IPS-18a (cell line): ENCODE measurements at regions not wholly inside any gene's neighbourhood (a gene's known extent, or its start where the extent isn't known, plus 50 kb on each side); places are given as distances from the start of the nearest gene placed in this dataset.
"Not testable (repeated sequence)": the region's sequence is repeated elsewhere in the genome, so short reads cannot be mapped to it uniquely, and the experiment has no call there.

Source experiments
- H3K27ac ChIP-seq: one replicate; pipeline ENCODE4 v1.5.1; 2013; ENCODE audit warnings: low read length
- H3K27me3 ChIP-seq: one replicate; pipeline ENCODE4 v1.6.1; 2013; ENCODE audit warnings: mild to moderate bottlenecking, low read length; ENCODE audit not compliant: control insufficient read depth, insufficient read depth
- H3K36me3 ChIP-seq: one replicate; pipeline ENCODE4 v1.6.1; 2013; ENCODE audit warnings: low read depth, low read length; ENCODE audit not compliant: control insufficient read depth
- H3K4me1 ChIP-seq: one replicate; pipeline ENCODE4 v1.6.1; 2013; ENCODE audit warnings: low read depth, low read length; ENCODE audit not compliant: control insufficient read depth
- H3K4me3 ChIP-seq: one replicate; pipeline ENCODE4 v1.5.1; 2013; ENCODE audit warnings: low read length
- H3K9ac ChIP-seq: one replicate; pipeline ENCODE4 v1.6.1; 2013; ENCODE audit warnings: mild to moderate bottlenecking, low read length, moderate library complexity
- H3K9me3 ChIP-seq: one replicate; pipeline ENCODE4 v1.6.1; 2013; ENCODE audit warnings: low read depth, low read length; ENCODE audit not compliant: control insufficient read depth

- Histone ChIP-seq H3K27me3 (no peaks in the 10 kb centered on the region), H3K4me3 (no peak overlapping the region), H3K9me3 (no peaks in the 10 kb centered on the region), H3K4me1 (no peaks in the 10 kb centered on the region), H3K36me3 (no peaks in the 10 kb centered on the region), H3K9ac (no peak overlapping the region), H3K27ac (no peak overlapping the region)
Measured at GRCh38 chr10:7054915-7055314, 355.9 kb downstream of the SFMBT2 start.

DNA sequence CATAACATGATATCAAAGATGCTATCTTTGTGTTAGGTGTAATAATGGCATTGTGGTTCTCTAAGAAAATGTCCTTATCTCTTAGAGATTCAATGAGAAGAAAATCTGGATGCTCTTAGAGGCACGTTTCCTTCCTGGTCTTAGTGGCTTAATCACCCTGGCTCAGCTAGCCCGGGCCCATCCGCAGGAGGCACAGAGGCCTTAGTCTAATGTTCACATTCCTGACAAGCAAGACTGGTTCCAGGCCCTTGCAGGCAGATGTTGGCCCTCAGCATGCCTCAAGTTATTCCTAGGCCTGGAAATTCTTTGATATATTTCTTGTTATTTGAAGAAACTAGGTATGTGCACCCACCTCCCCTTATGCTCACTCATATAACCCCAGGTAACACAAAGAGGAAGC, 357.6 kb downstream of the SFMBT2 start:
- no peaks in the 10 kb centered on the region for H3K4me1 ChIP-seq
- no peak overlapping the region for H3K4me3 ChIP-seq
- H3K9me3 ChIP-seq: no peaks in the 10 kb centered on the region
- H3K27ac ChIP-seq: no peak overlapping the region
- no peaks in the 10 kb centered on the region for H3K27me3 ChIP-seq
- H3K36me3 ChIP-seq: no peaks in the 10 kb centered on the region
- H3K9ac ChIP-seq: no peak overlapping the region

- not testable (repeated sequence) for H3K4me3 ChIP-seq, H3K9me3 ChIP-seq, H3K27ac ChIP-seq, H3K36me3 ChIP-seq, H3K27me3 ChIP-seq, H3K9ac ChIP-seq, H3K4me1 ChIP-seq
Measured at GRCh38 chr10:7050024-7050423, 360.8 kb downstream of the SFMBT2 start.

- Histone ChIP-seq H3K27me3 (no peaks in the 10 kb centered on the region), H3K4me3 (no peak overlapping the region), H3K4me1 (no peaks in the 10 kb centered on the region), H3K36me3 (no peaks in the 10 kb centered on the region), H3K27ac (no peak overlapping the region), H3K9ac (no peak overlapping the region), H3K9me3 (no peaks in the 10 kb centered on the region)
Measured at GRCh38 chr10:7048061-7048460, 362.8 kb downstream of the SFMBT2 start.

GRCh38 chr10:7046615-7047014, 364.2 kb downstream of the SFMBT2 start:
- Histone ChIP-seq H3K9me3 (no peaks in the 10 kb centered on the region), H3K27ac (no peak overlapping the region), H3K4me1 (no peaks in the 10 kb centered on the region), H3K9ac (no peak overlapping the region), H3K36me3 (no peaks in the 10 kb centered on the region), H3K4me3 (no peak overlapping the region), H3K27me3 (no peaks in the 10 kb centered on the region)

GRCh38 chr10:7045891-7046599, 364.8 kb downstream of the SFMBT2 start:
- Histone ChIP-seq H3K9me3 (no peaks in the 10 kb centered on the region), H3K27me3 (no peaks in the 10 kb centered on the region), H3K36me3 (no peaks in the 10 kb centered on the region), H3K4me3 (no peak overlapping the region), H3K9ac (no peak overlapping the region), H3K4me1 (no peaks in the 10 kb centered on the region), H3K27ac (no peak overlapping the region)

GRCh38 chr10:7043055-7043653, 367.7 kb downstream of the SFMBT2 start:
- no peak overlapping the region for H3K27ac ChIP-seq
- no peaks in the 10 kb centered on the region for H3K4me1 ChIP-seq
- no peaks in the 10 kb centered on the region for H3K9me3 ChIP-seq
- H3K9ac ChIP-seq: no peak overlapping the region
- no peaks in the 10 kb centered on the region for H3K27me3 ChIP-seq
- H3K4me3 ChIP-seq: no peak overlapping the region
- no peaks in the 10 kb centered on the region for H3K36me3 ChIP-seq

- H3K4me3 ChIP-seq: no peak overlapping the region
- H3K9ac ChIP-seq: no peak overlapping the region
- no peaks in the 10 kb centered on the region for H3K36me3 ChIP-seq
- no peaks in the 10 kb centered on the region for H3K27me3 ChIP-seq
- no peak overlapping the region for H3K27ac ChIP-seq
- no peaks in the 10 kb centered on the region for H3K4me1 ChIP-seq
- no peaks in the 10 kb centered on the region for H3K9me3 ChIP-seq
Measured at GRCh38 chr10:7042419-7043054, 368.3 kb downstream of the SFMBT2 start.

DNA sequence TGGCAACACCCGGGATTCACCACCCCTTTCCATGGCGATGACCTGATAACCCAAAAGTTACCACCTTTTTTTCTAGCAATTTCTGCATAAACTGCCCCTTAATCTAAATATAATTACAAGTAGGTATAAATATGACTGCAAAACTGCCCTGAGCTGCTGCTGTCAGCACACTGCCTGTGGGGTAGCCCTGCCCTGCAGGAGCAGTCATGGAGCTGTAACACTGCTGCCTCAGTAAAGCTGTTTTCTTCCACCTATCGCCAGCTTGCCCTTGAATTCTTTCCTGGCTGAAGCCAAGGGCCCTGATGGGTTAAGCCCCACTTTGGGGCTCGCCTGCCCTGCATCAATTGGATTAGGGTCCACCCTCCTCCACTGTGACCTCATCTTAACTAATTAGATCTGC, 368.8 kb downstream of the SFMBT2 start:
- Histone ChIP-seq H3K4me1 (no peaks in the 10 kb centered on the region), H3K9me3 (no peaks in the 10 kb centered on the region), H3K27ac (no peak overlapping the region), H3K27me3 (no peaks in the 10 kb centered on the region), H3K9ac (no peak overlapping the region), H3K4me3 (no peak overlapping the region), H3K36me3 (no peaks in the 10 kb centered on the region)

DNA sequence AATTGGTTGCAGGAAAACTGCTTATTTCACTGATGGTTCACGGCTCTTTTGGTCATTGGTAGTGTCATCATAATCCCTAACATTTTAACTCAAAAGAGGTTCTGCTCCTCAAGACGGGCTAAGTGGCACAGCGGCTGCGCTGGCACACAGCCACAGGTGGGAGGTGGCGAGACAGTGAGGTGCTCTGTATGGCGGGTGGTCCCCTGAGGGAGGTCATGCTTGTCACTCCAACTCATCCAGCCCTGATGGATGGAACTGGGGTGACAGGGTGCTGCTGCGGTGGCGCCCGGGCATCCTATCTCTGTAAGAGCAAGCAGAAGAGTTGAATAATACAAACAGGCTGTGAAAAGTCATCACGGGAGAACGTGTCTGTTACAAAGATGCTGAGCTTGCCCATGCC, 370.2 kb downstream of the SFMBT2 start:
- no peak overlapping the region for H3K9ac ChIP-seq
- no peaks in the 10 kb centered on the region for H3K4me1 ChIP-seq
- H3K27ac ChIP-seq: no peak overlapping the region
- no peaks in the 10 kb centered on the region for H3K36me3 ChIP-seq
- no peaks in the 10 kb centered on the region for H3K9me3 ChIP-seq
- H3K27me3 ChIP-seq: no peaks in the 10 kb centered on the region
- H3K4me3 ChIP-seq: no peak overlapping the region

DNA sequence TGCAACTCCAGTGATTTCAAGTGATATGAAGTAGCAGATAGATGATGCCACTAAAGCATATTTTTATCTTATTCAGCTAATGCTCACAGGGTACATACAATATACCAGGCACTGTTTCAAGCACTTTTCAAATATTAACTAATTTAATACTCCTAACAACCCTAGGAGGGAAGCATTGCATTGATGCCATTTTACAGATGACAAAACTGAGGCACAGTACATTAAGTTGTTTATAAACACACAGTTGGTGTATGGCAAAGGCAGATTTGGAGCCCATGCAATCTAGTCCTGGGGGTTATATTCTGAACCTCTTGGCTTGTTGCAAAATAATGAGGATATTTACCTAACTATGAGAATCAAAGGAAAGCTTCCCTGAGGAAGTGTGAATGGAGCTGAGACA, 371.0 kb downstream of the SFMBT2 start:
- no peak overlapping the region for H3K27ac ChIP-seq
- no peaks in the 10 kb centered on the region for H3K4me1 ChIP-seq
- no peak overlapping the region for H3K9ac ChIP-seq
- no peaks in the 10 kb centered on the region for H3K9me3 ChIP-seq
- H3K27me3 ChIP-seq: no peaks in the 10 kb centered on the region
- no peak overlapping the region for H3K4me3 ChIP-seq
- no peaks in the 10 kb centered on the region for H3K36me3 ChIP-seq

GRCh38 chr10:7038416-7038815, 372.4 kb downstream of the SFMBT2 start:
- Histone ChIP-seq H3K27me3 (no peaks in the 10 kb centered on the region), H3K9ac (no peak overlapping the region), H3K27ac (no peak overlapping the region), H3K4me3 (no peak overlapping the region), H3K4me1 (no peaks in the 10 kb centered on the region), H3K9me3 (no peaks in the 10 kb centered on the region), H3K36me3 (no peaks in the 10 kb centered on the region)
